ENCODE measurements at regions not wholly inside any gene's neighbourhood (a gene's known extent, or its start where the extent isn't known, plus 50 kb on each side); places are given as distances from the start of the nearest gene placed in this dataset.

DNA sequence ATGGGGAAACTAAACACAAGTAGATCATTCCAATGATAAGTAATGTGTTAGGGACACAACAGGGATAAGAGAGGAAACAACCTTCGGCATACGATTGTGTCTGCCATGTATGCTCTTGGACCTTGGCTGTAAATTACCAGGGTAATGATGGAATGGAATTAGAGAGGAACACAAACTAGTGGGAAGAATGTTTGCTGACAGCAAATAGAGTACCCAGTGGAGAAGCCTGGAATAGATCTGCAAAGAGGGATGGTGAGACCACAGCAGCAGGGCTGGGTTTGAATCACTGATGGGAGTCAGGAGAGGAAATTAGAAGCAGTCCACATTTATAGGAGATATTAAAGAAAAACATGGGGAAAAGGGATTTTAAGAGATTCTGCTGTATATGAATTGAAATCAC, 172.8 kb downstream of the LRIG3 start:
- TF ChIP-seq POLR2A (IDR thresholded peaks at IDR 0.05; ENCODE audit: low read length), result no peak
- no peak for TF ChIP-seq GATA1 (IDR thresholded peaks at IDR 0.05; ENCODE audit: low read depth, low read length)

All from erythroblast (primary cell).